HG02759 (cell line): ENCODE measurements at regions not wholly inside any gene's neighbourhood (a gene's known extent, or its start where the extent isn't known, plus 50 kb on each side); places are given as distances from the start of the nearest gene placed in this dataset.

Experiments used
- ATAC-seq: cut with Tn5 transposase; IDR thresholded peaks from one replicate; pipeline ENCODE4 v1.9.1; 2021; ENCODE audit warnings: mild to moderate bottlenecking, moderate library complexity; ENCODE audit not compliant: unreplicated experiment

GRCh38 chr12:24608108-24608507 lies 340.8 kb downstream of the BCAT1 start:
- ATAC-seq = no peak

- ATAC-seq = no peak
Observed at GRCh38 chr12:24605916-24606315, 343.0 kb downstream of the BCAT1 start.

DNA sequence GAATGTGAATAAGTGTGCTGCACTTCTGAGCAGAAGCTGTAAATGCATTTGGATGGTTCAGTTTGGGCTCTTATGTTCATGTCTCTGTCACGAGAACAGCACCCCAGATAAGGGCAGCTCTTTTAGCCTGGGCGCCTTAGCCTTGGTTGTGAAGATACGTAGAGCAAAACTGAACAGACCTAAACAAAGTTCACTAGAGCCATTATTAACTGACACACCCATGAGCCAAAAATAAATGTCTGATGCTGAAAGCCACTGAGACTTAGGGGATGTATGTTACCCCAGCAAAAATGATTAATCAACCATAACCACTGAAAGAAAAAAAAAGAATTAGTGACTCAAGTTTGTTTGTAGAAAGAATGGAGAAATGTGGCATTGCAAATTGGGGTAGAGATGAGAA lies 343.4 kb downstream of the BCAT1 start:
- no peak for ATAC-seq

DNA sequence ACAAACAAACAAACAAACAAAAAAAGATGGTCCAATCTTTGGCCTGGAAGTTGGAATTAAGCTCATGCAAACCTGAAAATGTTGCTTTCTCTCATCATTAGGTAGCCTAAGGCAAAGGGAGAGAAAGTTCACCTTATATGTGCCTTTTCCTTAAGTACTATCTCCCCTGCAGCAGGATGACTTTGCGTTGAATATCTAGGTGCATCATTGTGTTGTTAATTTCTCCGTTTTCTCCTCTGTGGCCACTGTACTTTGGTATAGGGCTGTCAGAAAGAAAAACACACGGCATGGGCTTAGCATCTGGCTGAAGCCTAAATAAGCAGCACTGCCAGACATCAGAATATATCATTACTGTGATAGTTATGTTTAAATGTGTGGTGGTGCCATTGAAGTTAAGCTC lies 345.5 kb downstream of the BCAT1 start:
- ATAC-seq = no peak

DNA sequence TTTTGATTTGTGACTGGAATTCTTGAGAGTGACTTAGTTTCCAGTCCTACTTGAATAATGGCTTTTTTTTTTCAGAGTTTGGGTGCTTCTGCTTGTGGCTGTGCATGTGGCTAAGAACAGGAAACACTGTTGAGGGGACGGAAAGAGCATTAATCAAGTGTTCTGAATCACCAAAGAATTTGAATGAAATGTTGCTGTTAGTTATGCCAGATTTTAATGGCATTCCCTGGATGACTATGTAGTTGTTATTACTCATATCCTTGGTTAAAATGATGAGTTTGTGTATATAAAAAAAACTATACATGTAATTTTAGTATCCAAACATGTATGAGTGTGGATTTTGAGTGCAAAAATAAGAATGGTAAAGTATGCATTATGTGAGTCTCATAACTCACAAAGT lies 347.9 kb downstream of the BCAT1 start:
- no peak for ATAC-seq

DNA sequence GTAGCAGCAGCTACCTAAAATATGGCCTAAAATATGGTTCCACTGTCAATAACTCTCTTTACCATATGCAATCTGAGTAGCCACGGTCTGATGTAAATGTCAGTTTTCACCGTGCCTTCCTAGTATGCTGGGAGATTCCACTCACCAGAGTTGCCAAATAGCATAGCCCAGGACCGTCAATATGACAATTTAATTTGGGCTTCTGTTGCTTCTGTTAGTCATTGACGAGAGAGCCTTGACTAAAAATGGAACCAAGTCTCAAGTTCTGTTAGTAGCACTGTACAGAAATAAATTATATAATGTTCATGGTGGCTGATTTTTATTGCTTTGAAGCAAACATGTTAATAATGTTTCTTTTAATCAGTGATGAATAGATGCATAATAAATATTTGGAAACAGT lies 348.4 kb downstream of the BCAT1 start:
- no peak for ATAC-seq

GRCh38 chr12:24599736-24600135 lies 349.2 kb downstream of the BCAT1 start:
- ATAC-seq = no peak

GRCh38 chr12:24597580-24597979 lies 351.3 kb downstream of the BCAT1 start:
- no peak for ATAC-seq

DNA sequence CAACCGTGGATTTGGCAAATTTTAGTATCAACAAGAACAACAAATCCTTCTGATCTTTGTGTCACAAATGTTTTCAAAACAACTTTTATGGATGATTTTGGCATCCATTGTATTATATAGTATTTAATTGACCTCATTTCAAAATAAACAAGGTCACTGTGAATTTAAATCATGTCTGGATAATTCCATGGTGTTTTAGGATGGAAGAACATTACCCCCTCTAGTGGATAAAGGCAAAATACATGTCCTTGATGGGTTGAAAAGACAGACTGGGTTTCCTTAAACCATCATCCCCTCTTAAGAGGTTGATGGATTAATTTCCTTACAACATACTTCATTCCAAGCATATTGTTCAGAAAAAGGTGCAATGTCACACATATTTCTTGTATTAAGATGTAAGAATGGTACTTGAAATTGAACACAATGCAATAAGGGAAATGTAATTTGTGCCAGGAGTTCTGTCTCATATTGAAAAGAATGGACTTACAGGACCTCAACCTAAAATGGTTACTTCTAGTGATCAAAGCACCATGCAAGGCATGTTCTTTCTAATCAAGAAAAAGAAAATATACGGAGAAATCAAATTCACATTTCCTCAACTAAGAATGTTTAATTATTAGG lies 352.0 kb downstream of the BCAT1 start:
- ATAC-seq = no peak

- no peak for ATAC-seq
Observed at GRCh38 chr12:24595652-24596235, 353.2 kb downstream of the BCAT1 start.

GRCh38 chr12:24591715-24592440 lies 357.0 kb downstream of the BCAT1 start:
- ATAC-seq = no peak

DNA sequence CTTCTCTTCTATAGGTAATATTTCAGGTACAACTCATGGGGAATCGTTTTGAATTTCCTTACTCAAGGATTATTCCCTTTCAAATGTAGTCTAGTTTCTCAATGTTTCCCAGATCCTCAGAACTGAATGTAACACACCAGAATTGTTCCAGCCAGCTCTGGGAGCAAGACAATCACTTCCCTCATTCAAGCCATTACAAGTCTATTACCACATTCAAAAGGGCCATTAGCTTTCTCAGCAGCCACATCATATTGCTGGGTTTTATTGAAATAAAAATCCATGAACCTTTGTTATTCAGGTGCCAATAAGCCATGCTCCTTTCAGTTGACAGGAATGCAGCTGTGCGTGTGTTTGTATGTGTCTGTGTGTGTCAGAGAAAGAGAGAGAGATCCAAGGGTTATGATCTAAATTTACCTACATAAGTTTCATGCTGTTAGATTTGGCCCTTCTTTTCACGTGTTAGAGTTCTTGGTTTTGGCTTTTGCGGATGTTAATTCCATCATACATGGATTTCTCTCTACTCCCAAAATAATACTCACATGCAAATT lies 357.7 kb downstream of the BCAT1 start:
- no peak for ATAC-seq

DNA sequence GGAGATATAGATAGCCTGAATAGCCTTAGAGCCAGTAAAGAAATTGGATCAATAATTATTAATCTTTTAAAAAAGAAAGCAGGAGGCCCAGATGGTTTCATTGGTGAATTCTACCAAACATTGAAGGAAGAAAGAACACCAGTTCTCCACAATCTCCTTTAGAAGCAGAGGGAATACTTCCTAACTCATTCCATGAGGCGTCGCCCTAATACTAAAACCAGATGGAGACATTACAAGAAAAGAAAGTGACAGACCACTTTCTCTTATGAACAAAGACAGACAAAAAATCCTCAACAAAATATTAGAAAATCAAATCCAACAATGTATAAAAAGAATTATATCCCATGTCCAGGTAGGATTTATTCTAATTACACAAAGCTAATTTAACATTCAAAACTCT lies 362.6 kb downstream of the BCAT1 start:
- no peak for ATAC-seq

- no peak for ATAC-seq
Observed at GRCh38 chr12:24584032-24584675, 364.7 kb downstream of the BCAT1 start.

DNA sequence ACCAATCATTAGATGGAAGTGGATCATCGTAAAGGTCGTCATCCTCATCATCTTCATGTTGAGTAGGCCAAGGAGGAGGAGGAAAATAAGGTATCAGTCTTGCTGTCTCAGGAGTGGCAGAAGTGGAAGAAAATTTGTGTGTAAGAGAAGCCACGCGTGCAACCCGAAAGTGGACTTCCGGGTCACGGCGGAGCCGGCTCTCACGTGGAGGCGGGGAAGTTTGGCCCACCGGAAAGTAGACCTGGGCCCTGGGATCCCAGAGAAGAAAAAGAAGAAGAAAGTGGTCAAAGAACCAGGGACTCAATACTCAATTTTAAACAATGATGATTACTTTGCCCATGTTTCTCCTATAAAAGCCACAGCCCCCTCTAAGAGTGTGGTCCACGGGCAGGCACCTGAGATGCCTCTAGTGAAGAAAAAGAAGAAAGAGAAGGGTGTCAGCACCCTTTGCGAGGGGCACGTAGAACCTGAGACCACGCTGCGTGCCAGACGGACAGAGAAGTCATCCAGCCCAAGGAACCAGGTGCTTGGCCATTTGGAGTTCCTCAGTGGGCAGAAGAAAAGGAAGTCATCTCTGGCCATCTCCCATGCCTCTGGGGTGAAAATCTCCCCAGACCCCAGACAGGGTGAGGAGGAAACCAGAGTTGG lies 365.8 kb downstream of the BCAT1 start:
- no peak for ATAC-seq

GRCh38 chr12:24574538-24574937 lies 374.4 kb downstream of the BCAT1 start:
- ATAC-seq = no peak

GRCh38 chr12:24573621-24574020 lies 375.3 kb downstream of the BCAT1 start:
- ATAC-seq = no peak

GRCh38 chr12:24565300-24565699 lies 383.6 kb downstream of the BCAT1 start:
- ATAC-seq = no peak

- ATAC-seq = peak; percentile 24
Observed at GRCh38 chr12:24562771-24563431, 386.0 kb downstream of the BCAT1 start.

- peak; percentile 38 for ATAC-seq
Observed at GRCh38 chr12:24561882-24562770, 386.8 kb downstream of the BCAT1 start.
